COLO668 (cell line): ENCODE measurements at regions not wholly inside any gene's neighbourhood (a gene's known extent, or its start where the extent isn't known, plus 50 kb on each side); places are given as distances from the start of the nearest gene placed in this dataset.

Source experiments
- DNase-seq: peaks from one replicate; lab custom pipeline; 2025; ENCODE audit not compliant: unreplicated experiment; lab: John Stamatoyannopoulos, UW

DNA sequence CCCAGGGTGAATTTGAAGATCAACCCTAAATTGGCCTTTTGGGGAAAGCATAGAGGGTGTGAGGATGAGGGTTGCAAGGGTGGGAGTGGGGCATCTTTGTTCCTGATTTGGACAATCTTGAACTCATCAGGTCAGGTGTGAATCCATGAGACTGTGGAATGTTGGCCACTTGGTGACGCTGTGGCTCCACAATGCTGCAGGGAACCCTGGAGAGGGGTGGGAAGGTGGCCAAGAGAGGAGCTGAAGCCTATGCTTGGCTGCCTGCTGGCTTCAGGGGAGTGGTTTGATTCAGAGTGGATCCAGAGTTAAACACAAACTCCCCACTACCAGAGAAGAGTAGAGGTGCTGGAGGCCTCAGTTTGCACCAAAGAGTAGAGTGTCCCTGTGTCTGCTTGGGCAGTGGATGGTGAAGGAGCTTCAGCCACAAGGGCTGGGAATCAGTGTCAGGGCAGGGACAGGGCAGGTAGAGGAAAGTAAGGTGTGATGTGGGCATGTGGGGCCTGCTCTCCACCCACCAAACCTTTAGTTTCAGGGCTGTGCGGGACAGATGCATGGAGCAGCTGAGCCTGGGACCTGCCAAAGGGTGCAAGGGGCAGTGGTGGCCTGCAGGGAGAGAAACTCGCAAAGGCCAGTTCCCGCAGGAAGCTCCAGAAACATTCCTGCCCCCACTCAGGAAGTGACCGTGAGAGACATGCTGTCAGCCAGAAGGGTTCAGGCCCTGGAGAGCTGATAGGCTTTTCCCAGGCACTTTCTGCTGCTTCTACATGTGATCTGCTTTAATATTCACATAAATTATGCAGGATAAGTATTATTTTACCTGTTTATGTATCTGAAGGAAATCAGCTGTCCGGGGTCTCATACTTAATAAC is 81.0 kb upstream of the PRSS58 start:
- peak; percentile 48 for DNase-seq

DNA sequence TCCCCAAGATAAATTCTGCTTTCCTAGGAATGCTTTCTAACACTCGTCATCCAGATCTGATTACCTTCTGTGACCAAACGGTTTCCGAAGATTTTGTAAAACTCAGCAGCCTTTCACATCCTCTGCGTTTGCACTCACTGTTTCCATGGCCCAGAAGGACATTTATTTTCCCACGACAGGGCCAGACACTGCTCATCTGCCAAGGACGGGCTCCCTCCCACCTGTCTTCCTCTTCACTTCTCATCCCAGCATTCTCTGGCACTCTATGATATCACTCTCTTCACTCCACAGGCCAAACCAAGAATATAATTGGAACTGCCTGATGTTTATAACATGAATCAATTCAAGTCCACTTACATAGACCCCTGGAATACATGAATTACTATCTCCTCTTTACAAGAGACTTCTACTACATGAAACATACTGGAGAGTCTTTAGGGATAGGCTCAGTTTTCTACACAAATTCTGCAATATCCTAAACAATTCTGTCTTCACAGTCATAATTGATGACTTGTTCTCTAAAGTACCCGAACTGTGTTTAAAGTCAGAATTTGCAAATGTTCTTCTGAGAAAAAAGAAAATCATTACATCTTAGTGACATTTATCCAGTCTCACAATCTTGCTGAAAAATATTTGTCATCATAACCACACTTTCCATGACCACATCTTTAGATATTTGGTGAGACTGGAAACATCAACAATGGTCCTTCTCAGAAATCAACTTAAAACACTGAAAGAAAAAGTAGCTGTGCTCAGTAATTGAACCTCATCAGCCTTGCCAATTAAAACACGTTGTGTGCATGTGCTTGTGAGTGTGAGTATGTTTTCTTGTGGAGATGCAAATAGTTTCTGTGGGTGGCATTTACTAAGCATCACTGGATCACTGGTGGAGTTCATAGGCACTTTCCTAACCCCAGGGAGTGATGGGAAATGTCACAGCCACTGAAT is 79.5 kb upstream of the PRSS58 start:
- DNase-seq, result no peak

DNA sequence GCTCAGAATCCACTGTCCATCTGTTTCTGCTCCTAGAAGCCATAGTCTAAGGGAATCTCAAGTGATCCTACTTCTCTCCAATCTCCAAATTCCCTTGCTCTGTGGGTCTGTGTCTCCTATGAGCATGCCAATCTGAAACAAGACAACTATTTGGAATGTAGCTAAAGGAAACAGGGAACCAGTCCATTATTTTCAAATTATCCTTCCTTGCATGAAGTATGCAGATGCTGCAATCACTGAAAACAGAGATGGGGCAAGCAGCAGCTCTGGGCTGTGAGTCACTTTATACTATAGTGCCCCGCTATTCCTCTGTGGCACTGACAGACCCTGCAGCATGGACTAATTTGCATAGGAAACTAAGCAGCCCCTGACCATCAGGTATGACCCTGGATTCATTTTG is 76.9 kb upstream of the PRSS58 start:
- DNase-seq, result no peak

DNA sequence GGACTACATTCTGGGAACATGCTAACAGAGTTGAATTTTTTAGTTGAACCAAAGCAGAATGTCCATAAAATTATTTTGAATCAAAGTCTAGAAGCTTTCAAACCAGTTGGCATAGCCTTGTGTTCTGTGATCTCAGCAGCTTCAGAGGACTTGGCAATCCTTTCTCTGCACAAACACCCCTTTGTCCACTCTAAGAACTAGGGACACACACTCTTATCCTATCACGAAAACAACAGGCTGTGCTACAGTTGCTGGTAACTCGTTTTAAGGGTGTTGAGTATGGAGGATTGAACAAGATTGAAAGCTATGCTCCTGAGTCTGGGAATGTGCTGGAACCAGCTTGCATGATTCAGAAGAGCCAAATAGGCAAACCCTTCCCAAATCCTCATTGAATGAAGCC is 76.4 kb upstream of the PRSS58 start:
- no peak for DNase-seq

DNA sequence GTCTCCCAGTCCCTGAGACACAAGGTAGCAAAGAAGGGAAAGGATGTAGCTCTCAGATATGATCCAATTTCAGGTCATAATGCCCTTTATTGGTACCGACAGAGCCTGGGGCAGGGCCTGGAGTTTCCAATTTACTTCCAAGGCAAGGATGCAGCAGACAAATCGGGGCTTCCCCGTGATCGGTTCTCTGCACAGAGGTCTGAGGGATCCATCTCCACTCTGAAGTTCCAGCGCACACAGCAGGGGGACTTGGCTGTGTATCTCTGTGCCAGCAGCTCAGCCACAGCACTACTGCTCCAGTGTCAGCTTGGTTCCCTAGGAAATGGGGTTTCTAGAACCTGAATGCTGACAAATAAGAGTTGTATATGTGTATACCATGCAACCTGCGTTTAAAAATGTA is 74.6 kb upstream of the PRSS58 start:
- no peak for DNase-seq

DNA sequence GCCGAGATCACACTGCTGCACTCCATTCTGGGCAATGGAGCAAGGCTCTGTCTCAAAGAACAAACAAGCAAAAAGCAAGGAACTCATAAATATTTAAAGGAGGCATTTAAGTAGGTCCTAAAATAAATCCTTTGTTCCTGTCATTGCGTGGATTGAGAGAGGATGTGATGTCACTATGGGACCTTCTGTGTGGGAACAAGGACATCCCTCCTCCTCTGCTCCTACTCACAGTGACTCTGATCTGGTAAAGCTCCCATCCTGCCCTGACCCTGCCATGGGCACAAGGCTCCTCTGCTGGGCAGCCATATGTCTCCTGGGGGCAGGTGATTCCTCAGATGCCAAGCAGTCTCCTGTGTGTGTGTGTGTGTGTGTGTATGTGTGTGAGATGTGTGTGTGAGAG is 74.1 kb upstream of the PRSS58 start:
- DNase-seq, result no peak

DNA sequence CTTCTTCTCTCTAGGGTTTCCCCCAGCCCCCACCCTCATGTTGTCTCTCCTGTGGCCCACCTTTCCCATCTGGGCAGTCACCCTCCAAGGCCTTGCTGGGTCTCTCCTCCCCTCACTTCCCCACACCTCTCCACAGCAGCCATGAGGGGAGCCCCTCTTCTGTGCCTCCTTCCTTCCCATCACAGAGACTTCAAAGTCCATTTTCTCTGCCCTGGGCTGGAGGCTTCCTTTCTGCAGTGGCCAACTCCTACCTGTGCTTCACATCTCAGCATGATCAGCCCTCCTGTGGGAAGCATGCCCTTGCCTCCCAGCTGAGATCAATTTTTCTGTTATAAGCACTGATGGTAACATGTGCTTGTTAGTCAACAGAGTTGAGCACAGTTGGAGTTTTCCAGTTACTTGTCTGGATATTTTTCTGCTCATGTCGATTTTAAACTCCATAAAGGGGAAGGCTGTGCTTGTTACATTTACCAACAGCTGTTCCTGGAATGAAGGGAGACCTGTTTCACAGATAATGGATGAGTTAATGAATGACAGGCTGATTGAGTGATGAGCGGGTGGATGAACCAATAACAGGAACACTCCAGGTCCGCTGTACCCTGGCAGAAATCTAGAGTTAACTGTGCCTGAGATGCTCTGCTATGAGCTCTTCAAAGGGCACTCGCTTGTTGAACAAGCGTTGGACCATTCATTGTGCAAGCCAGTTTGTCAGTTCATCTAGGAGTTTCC is 71.4 kb upstream of the PRSS58 start:
- no peak for DNase-seq

DNA sequence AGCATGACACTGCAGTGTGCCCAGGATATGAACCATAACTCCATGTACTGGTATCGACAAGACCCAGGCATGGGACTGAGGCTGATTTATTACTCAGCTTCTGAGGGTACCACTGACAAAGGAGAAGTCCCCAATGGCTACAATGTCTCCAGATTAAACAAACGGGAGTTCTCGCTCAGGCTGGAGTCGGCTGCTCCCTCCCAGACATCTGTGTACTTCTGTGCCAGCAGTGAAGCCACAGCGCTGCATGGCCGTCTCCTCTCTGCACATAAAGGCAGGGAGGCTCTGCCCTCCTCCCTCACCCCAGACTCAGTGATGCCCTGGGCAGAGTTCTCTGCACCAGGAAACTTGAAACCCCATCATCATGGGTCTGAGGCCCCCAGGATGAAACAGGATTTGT is 70.7 kb upstream of the PRSS58 start:
- DNase-seq, result no peak

DNA sequence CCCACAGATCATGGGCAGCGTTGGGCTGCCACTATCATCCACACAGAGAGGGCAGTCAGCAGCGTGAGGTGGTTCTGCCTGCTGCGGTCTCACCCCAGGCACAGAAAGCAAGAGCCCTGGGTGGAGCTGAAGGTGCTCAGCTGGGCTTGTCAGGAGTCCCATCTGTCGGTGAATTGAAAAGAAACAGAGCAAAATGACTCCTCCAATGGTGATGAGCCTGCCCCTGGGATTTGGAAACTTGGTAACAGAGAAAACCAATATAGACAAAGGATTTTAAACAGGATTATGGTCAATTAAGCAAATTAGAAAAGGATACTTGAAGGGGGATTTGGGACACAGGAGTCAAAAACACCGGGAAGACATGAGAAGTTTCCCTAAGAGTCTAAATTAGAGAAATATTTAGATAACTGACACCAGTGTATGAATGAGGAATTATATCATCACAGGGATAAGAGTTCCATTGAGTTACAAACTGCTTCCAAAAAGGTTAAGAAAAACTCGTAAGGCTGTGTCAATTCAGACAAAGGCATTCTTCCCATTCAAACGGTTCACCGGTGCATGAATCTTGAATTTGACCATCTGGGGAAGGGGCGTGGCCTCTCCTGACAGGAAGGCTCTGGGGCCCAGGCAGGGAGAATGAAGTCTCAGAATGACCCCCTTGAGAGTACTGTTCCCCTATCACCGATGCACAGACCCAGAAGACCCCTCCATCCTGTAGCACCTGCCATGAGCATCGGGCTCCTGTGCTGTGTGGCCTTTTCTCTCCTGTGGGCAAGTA is 70.0 kb upstream of the PRSS58 start:
- no peak for DNase-seq

DNA sequence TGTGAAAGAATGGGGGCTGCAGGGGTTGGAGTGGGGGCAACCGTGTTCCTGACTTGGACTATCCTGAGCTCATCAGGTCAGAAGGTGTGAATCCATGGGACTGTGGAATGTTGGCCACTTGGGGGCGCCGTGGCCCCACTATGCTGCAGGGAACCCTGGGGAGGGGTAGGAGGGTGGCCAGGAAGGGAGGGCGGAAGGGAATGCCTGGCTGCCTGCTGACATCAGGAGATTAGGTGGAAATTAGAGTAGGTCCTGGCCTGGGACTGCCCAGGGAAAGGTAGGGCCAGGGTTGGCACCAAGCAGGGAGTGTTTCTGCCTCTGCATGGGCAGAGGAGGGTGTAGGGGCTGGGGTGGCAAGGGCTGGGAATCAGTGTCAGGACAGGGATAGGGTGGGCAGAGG is 65.8 kb upstream of the PRSS58 start:
- peak; percentile 59 for DNase-seq

DNA sequence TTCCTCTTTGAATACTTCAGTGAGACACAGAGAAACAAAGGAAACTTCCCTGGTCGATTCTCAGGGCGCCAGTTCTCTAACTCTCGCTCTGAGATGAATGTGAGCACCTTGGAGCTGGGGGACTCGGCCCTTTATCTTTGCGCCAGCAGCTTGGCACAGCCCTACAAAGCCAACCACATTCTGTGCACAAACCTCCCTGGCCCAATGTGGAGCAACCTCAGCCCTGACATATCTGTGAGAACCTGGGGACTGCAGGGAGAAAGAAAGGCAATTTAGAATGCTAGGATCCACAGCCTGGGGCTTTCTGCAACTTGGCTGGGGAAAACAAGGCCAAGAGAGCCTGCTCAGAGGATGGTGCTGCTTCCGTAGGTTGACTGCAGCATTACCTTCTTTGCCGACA is 63.5 kb upstream of the PRSS58 start:
- DNase-seq, result no peak

DNA sequence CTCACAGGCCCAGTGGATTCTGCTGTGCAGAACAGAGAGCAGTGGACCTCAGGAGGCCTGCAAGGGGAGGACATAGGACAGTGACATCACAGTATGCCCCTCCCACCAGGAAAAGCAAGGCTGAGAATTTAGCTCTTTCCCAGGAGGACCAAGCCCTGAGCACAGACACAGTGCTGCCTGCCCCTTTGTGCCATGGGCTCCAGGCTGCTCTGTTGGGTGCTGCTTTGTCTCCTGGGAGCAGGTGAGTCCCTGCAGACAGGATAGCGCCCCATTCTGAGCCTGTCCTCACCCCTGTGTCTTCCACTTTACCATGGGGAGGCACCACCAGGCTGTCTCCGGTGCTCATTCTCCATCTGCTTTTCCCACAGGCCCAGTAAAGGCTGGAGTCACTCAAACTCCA is 63.0 kb upstream of the PRSS58 start:
- DNase-seq, result no peak

DNA sequence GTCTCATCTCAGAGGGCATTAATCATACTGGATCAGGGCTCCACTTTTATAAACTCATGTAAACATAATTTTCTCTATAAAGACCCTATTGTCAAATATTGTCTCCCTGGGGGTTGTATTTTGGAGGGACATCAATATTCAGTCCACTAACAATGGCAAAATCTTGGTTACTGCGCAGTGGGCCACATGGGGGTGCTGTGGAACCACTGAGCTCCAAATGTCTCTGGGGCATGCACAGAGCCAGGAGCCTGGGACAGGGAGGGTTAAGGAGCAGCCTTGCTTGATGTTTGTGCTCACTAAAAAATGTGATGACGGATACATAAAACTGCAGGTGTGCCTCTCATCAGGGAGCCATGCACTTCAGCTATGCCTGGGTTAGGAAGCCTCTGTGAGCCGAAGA is 62.1 kb upstream of the PRSS58 start:
- DNase-seq, result peak; percentile 22

DNA sequence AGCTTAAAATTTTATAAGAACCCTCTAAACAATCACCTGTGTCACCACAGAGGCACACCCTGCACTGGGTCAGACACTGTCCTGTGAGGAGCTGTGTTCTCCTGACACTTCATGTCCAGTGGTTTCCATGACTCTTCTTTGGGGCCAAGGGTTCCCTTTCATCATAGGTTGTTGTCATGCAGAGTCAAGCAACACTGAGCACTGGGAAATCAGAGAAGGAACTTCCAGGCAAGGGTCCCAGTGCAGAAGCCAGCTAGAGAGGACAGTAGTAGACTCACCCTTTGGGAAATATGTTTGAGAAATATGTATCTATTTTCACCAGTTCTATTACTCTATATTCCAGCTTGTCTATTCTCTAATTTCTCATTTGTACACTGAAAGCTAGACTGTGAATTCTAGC is 56.4 kb upstream of the PRSS58 start:
- no peak for DNase-seq

DNA sequence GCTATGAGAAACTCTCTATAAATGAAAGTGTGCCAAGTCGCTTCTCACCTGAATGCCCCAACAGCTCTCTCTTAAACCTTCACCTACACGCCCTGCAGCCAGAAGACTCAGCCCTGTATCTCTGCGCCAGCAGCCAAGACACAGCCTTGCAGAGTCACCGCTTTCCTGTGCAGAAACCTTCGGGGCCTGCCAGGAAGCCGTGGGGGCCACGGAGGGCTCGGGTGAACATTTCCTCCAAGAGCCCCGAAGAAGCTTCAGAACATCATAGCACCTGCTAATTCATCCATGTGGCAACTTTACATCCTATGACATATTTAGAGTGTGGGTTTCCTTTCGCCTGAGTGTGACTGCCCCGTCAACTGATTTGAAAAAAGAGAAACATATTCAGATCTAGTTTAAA is 55.7 kb upstream of the PRSS58 start:
- no peak for DNase-seq

DNA sequence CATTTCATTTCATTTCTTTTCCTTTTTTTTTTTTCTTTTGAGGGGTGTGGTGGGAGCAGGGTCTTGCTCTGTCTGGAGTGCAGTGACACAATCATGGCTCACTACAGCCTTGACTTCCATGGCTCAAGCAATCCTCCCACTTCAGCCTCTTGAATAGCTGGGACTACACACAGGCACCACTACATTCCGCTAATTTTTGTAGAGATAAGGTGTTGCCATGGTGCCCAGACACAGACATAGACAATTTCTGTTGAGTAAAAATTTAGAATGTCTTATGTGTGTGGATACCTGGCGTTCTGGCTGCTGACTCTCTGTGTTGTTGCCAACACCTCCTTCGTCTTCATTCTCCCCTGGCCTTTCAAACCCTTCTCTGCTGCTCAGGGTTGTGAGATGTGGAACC is 54.0 kb upstream of the PRSS58 start:
- DNase-seq, result no peak

DNA sequence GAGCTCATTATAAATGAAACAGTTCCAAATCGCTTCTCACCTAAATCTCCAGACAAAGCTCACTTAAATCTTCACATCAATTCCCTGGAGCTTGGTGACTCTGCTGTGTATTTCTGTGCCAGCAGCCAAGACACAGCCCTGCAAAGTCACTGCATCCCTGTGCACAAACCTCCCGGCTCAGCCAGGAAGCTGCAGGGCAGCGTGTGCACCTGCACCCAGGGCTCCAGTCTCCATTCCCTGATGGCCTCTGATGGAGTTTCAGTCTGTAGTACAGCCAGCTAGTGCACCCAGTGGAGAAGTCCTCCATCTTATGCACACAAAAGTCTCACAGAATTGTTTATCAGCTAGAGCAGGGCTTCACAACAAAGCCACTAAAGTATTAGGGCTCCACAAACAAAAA is 51.1 kb upstream of the PRSS58 start:
- no peak for DNase-seq

DNA sequence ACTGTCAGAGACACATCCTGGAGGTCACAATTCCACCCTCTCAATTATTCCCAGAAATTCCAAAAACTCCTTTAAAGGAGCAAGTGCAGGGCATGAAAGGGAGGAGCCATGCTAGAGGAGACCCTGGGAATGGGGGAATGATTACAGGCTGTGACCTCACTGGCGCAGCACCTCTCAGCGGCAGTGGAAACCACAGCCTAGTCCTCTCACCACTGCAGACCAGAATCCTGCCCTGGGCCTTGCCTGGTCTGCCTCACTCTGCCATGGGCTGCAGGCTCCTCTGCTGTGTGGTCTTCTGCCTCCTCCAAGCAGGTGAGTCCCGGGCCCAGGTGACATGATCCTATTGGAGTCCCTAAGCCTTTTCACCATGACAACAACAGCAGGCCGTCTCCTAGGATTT is 50.5 kb upstream of the PRSS58 start:
- DNase-seq, result no peak
